Activated CD8-positive, alpha-beta T cell treated with anti-CD3 and anti-CD28 coated beads, Interleukin-2, amount 10 ng/mL, durations not matched to agents 7 days and 5 days (primary cell): ENCODE measurements at regions not wholly inside any gene's neighbourhood (a gene's known extent, or its start where the extent isn't known, plus 50 kb on each side); places are given as distances from the start of the nearest gene placed in this dataset.

Source experiments
- ATAC-seq: fragments of 150-1000 bp; cut with Tn5 transposase; one replicate; pipeline ENCODE4 v1.10.0; 2021; ENCODE audit warnings: moderate library complexity
- CTCF ChIA-PET: fragments of 350-600 bp; sonication (Branson Sonifier 250); formaldehyde crosslinking; loops from one replicate; lab custom pipeline; 2021; ENCODE audit warnings: antibody characterized with exemption; lab: Charles Lee
- POLR2A ChIA-PET: fragments of 350-600 bp; sonication (Branson Sonifier 250); formaldehyde crosslinking; loops from one replicate; lab custom pipeline; 2021; ENCODE audit warnings: antibody characterized with exemption; lab: Charles Lee
- DNase-seq: peaks from one replicate; pipeline ENCODE4 v3.0.0-alpha.2; 2020
- H3K27ac Mint-ChIP-seq: one replicate; pipeline ENCODE4 v1.8.0; 2021; ENCODE audit warnings: mild to moderate bottlenecking, mixed read lengths
- H3K27me3 Mint-ChIP-seq: one replicate; pipeline ENCODE4 v1.8.0; 2021; ENCODE audit warnings: low read depth, mixed read lengths
- H3K36me3 Mint-ChIP-seq: one replicate; pipeline ENCODE4 v1.8.0; 2021; ENCODE audit warnings: low read depth, mixed read lengths
- H3K4me1 Mint-ChIP-seq: one replicate; pipeline ENCODE4 v1.8.0; 2021; ENCODE audit warnings: low read depth, mixed read lengths
- H3K4me3 Mint-ChIP-seq: one replicate; pipeline ENCODE4 v1.8.0; 2021; ENCODE audit warnings: mild to moderate bottlenecking, mixed read lengths
- H3K9me3 Mint-ChIP-seq: one replicate; pipeline ENCODE4 v1.8.0; 2022; ENCODE audit warnings: mixed read lengths; ENCODE audit not compliant: insufficient read depth

DNA sequence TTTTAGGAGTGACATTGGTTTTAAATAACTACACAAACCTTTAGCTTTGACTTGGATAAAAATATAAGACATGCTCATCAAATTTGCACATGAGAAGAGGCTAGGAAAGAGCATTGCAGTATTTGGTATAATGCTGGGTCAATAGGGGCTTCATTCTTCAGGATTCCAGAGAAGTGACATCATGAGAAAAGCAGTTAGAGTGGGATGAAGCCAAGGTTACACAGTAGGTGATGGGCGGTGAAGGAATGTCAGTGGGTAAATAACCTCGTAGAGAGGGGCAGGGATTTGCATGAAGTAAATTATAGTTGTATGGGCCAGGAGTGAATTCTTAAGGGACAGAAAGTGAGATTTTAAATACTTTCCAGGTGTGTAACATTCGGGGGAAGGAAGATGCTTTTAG, 216.2 kb downstream of the RFPL4B start:
- no peak overlapping the region for H3K4me3 Mint-ChIP-seq
- no peak for DNase-seq
- no peaks in the 10 kb centered on the region for H3K36me3 Mint-ChIP-seq
- no peaks in the 10 kb centered on the region for H3K27me3 Mint-ChIP-seq
- ATAC-seq = no peak
- CTCF ChIA-PET = no interaction called here
- H3K4me1 Mint-ChIP-seq = no peaks in the 10 kb centered on the region
- H3K27ac Mint-ChIP-seq = no peak overlapping the region
- no peaks in the 10 kb centered on the region for H3K9me3 Mint-ChIP-seq
- POLR2A ChIA-PET = no interaction called here

DNA sequence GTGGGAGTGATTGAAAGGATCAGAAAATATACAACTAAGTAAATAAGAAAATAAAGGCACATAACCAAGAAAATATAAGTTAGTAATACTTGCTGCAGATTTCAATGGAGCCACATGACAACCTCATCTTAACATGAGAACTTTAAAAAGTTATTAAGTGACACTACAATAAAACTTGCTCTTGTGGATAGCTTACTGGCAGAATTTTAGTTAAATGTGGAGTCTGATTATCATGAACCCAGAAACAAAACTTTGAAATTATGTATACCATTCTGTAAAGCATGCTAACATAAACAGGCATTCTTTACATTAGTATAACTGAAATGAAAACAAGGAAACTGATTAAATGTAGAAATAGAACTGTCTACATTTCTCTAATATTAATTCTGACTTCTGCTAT, 220.9 kb downstream of the RFPL4B start:
- CTCF ChIA-PET = no interaction called here
- no peaks in the 10 kb centered on the region for H3K27me3 Mint-ChIP-seq
- no peak for ATAC-seq
- no peaks in the 10 kb centered on the region for H3K4me1 Mint-ChIP-seq
- H3K27ac Mint-ChIP-seq = no peak overlapping the region
- H3K36me3 Mint-ChIP-seq = no peaks in the 10 kb centered on the region
- no peak for DNase-seq
- H3K4me3 Mint-ChIP-seq = no peak overlapping the region
- H3K9me3 Mint-ChIP-seq = no peaks in the 10 kb centered on the region
- POLR2A ChIA-PET = no interaction called here

- Mint-ChIP-seq H3K4me3 (no peak overlapping the region), H3K9me3 (no peaks in the 10 kb centered on the region), H3K4me1 (no peaks in the 10 kb centered on the region), H3K36me3 (no peaks in the 10 kb centered on the region), H3K27ac (no peak overlapping the region), H3K27me3 (no peaks in the 10 kb centered on the region)
- POLR2A ChIA-PET = no interaction called here
- CTCF ChIA-PET = no interaction called here
- no peak for ATAC-seq
- no peak for DNase-seq
These were observed 224.5 kb downstream of the RFPL4B start for GRCh38 chr6:112571488-112572270.

DNA sequence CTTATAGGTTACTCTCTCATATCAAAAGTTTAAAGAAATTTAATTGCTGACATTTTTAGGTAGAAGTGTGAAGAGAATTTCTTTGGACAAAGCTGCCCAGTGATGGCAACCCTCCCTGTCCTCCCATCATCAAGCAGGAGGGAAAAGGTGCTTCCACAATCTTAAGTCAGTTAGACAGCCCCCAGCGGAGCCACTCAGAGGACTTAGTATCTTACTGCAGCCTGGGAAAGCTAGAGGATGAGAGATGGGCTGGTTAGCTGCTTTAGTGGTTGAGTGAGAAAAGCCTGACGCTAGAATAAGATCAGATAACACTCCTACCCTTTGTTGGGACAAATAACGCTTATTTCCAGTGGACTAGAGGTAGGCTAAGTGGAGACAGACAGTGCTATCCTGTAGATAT, 227.1 kb downstream of the RFPL4B start:
- ChIA-PET CTCF (no interaction called here), POLR2A (no interaction called here)
- Mint-ChIP-seq H3K27ac (no peak overlapping the region), H3K36me3 (no peaks in the 10 kb centered on the region), H3K27me3 (no peaks in the 10 kb centered on the region), H3K9me3 (no peaks in the 10 kb centered on the region), H3K4me1 (no peaks in the 10 kb centered on the region), H3K4me3 (no peak overlapping the region)
- ATAC-seq = no peak
- DNase-seq = no peak

GRCh38 chr6:112575309-112575834, 228.2 kb downstream of the RFPL4B start:
- H3K9me3 Mint-ChIP-seq = no peaks in the 10 kb centered on the region
- POLR2A ChIA-PET = no interaction called here
- no peaks in the 10 kb centered on the region for H3K4me1 Mint-ChIP-seq
- H3K36me3 Mint-ChIP-seq = no peaks in the 10 kb centered on the region
- ATAC-seq = no peak
- no peak for DNase-seq
- H3K4me3 Mint-ChIP-seq = no peak overlapping the region
- CTCF ChIA-PET = no interaction called here
- H3K27ac Mint-ChIP-seq = no peak overlapping the region
- H3K27me3 Mint-ChIP-seq = no peaks in the 10 kb centered on the region

DNA sequence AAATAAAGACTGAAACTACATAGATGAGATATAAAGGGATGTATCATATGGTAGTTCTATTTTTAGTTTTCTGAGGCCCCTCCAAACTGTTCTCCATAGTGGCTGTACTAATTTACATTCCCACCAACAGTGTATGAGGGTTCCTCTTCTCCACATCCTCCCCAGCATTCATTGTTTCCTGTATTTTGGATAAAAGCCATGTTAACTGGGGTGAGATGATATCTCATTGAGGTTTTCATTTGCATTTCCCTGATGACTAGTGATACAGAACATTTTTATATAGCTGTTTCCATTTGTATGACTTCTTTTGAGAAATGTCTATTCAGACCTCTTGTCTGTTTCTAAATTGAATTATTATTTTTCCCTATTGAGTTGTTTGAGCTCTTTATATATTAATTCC, 229.3 kb downstream of the RFPL4B start:
- Mint-ChIP-seq H3K4me3 (no peak overlapping the region), H3K4me1 (no peaks in the 10 kb centered on the region), H3K27me3 (no peaks in the 10 kb centered on the region), H3K36me3 (no peaks in the 10 kb centered on the region), H3K27ac (no peak overlapping the region), H3K9me3 (no peaks in the 10 kb centered on the region)
- POLR2A ChIA-PET = interaction anchor here (0.7 kb wide), 1 partner anchor 237 kb away, joined by 3 read pairs; no protein-coding TSS in a partner anchor
- DNase-seq (no peak), ATAC-seq (no peak)
- CTCF ChIA-PET = no interaction called here

DNA sequence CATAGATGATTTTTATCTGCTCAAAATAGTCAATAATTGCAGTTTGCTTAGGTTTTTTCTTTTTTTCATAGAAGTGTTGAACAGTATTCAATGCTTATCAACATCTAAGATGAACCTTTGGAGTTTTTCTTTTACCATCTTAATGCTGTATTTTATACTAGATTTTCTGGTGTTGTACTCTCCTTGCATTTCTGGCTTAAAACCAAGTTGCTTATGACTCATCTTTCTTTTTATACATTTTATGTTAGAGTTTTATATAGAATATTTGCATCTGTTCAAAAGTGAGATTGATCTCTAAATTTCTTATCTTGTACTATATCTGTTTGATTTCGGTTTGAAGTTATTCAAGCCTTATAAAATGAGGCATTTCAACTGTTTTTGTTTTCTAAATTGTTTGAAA, 232.5 kb downstream of the RFPL4B start:
- ATAC-seq (no peak), DNase-seq (no peak)
- ChIA-PET CTCF (no interaction called here), POLR2A (no interaction called here)
- no peaks in the 10 kb centered on the region for H3K4me1 Mint-ChIP-seq
- no peak overlapping the region for H3K27ac Mint-ChIP-seq
- no peaks in the 10 kb centered on the region for H3K27me3 Mint-ChIP-seq
- H3K36me3 Mint-ChIP-seq = no peaks in the 10 kb centered on the region
- no peaks in the 10 kb centered on the region for H3K9me3 Mint-ChIP-seq
- no peak overlapping the region for H3K4me3 Mint-ChIP-seq

DNA sequence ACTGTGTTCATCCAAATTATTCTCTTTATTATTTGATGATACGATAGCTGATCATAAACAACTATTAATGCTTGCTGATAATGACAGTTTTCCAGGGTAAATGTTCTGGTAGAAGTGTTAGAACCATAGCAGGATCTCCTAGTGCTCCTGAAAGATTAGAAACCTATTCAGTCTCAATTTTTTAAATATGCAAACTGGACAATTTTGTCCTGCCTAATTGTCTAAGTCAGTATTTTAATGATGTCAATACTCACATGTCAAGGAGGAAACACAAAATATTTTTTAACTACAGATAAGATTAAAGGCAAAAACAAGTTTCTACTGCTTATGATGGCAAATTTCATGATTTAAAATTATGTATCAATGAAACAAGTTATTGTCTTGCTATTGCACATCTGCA, 233.9 kb downstream of the RFPL4B start:
- Mint-ChIP-seq H3K36me3 (no peaks in the 10 kb centered on the region), H3K4me1 (no peaks in the 10 kb centered on the region), H3K9me3 (no peaks in the 10 kb centered on the region), H3K27me3 (no peaks in the 10 kb centered on the region), H3K4me3 (no peak overlapping the region), H3K27ac (no peak overlapping the region)
- CTCF ChIA-PET = no interaction called here
- DNase-seq = no peak
- ATAC-seq = no peak
- POLR2A ChIA-PET = no interaction called here

- ATAC-seq (no peak), DNase-seq (no peak)
- no peaks in the 10 kb centered on the region for H3K27me3 Mint-ChIP-seq
- CTCF ChIA-PET = no interaction called here
- no peaks in the 10 kb centered on the region for H3K4me1 Mint-ChIP-seq
- POLR2A ChIA-PET = no interaction called here
- no peak overlapping the region for H3K27ac Mint-ChIP-seq
- H3K9me3 Mint-ChIP-seq = peaks cover 6% of the 10 kb centered on the region
- H3K36me3 Mint-ChIP-seq = no peaks in the 10 kb centered on the region
- H3K4me3 Mint-ChIP-seq = no peak overlapping the region
These were observed 243.2 kb downstream of the RFPL4B start for GRCh38 chr6:112590326-112590725.

GRCh38 chr6:112591329-112591728, 244.2 kb downstream of the RFPL4B start:
- POLR2A ChIA-PET = no interaction called here
- H3K9me3 Mint-ChIP-seq = peaks cover 6% of the 10 kb centered on the region
- H3K27ac Mint-ChIP-seq = no peak overlapping the region
- H3K4me1 Mint-ChIP-seq = no peaks in the 10 kb centered on the region
- no peaks in the 10 kb centered on the region for H3K36me3 Mint-ChIP-seq
- CTCF ChIA-PET = no interaction called here
- ATAC-seq (no peak), DNase-seq (no peak)
- H3K27me3 Mint-ChIP-seq = no peaks in the 10 kb centered on the region
- no peak overlapping the region for H3K4me3 Mint-ChIP-seq

DNA sequence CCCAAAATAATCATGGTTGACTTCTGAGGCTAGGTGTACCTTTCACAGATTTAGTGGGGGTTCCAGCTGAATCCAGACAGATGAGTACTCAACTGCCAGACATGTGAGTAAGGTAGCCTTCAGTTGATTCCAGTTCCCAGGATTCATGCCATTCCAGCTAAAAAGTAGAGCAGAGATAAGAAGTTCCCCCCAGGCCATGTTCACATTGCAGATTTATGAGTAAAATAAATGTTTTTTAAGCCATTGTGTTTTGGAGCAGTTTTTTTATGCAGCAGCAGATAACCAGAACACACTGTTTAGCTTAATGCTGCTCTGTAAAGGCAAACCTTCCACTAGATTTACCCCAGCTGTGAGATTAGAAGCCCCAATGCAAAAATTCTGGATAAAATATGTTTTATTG, 245.0 kb downstream of the RFPL4B start:
- DNase-seq (no peak), ATAC-seq (no peak)
- no peaks in the 10 kb centered on the region for H3K36me3 Mint-ChIP-seq
- ChIA-PET POLR2A (no interaction called here), CTCF (no interaction called here)
- H3K27ac Mint-ChIP-seq = no peak overlapping the region
- H3K4me3 Mint-ChIP-seq = no peak overlapping the region
- no peaks in the 10 kb centered on the region for H3K27me3 Mint-ChIP-seq
- peaks cover 6% of the 10 kb centered on the region for H3K9me3 Mint-ChIP-seq
- H3K4me1 Mint-ChIP-seq = no peaks in the 10 kb centered on the region

GRCh38 chr6:112594886-112595594, 247.9 kb downstream of the RFPL4B start:
- no peaks in the 10 kb centered on the region for H3K27me3 Mint-ChIP-seq
- no peak for ATAC-seq

More at GRCh38 chr6:112594886-112595594, 247.9 kb downstream of the RFPL4B start:
- H3K36me3 Mint-ChIP-seq = no peaks in the 10 kb centered on the region
- H3K4me3 Mint-ChIP-seq = no peak overlapping the region
- no peaks in the 10 kb centered on the region for H3K4me1 Mint-ChIP-seq
- DNase-seq = no peak
- H3K27ac Mint-ChIP-seq = no peak overlapping the region
- H3K9me3 Mint-ChIP-seq = peaks cover 6% of the 10 kb centered on the region
- CTCF ChIA-PET = no interaction called here
- POLR2A ChIA-PET = no interaction called here
